Astrocyte (in vitro differentiated cells and primary cell): ENCODE measurements at regions not wholly inside any gene's neighbourhood (a gene's known extent, or its start where the extent isn't known, plus 50 kb on each side); places are given as distances from the start of the nearest gene placed in this dataset.

ENCODE experiments used
- EZH2 ChIP-seq: IDR thresholded peaks from 2 replicates; pipeline ENCODE4 v1.6.1; 2012; ENCODE audit warnings: mild to moderate bottlenecking, low read length, inconsistent platforms; ENCODE audit not compliant: insufficient read depth
- TF ChIP-seq, protein P1 (sequence below): IDR thresholded peaks from 2 replicates; pipeline ENCODE4 v1.5.1; 2011; ENCODE audit warnings: low read depth, mild to moderate bottlenecking, inconsistent platforms, low read length, moderate library complexity; ENCODE audit not compliant: insufficient read depth

DNA sequence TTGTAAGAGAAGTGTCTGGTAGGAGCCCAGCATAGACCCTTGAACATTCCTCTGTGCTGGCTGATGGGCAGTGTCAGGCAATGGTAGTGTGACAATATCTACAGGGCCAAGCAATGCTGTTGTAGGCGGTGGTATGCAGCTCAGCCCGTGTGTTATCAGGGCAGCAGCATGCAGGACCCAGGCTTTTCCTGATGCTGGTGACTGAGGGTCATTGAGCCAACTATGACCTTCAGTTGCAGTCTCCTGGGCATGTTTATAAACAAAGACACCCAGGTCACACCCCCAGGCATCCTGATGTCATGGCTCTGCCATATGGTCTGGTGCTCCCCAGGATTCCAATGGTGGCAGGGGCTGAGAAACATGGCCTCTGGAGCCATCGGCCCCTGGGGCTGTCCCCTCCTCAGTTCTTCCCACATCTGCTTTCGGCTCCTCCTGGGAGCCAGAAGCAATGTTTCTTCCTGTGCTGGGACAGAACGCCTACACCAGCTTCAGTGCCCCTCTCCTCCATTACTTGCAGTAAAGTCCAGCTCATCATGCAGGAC is 518.0 kb upstream of the HS6ST1 start:
- TF ChIP-seq, protein P1, sequence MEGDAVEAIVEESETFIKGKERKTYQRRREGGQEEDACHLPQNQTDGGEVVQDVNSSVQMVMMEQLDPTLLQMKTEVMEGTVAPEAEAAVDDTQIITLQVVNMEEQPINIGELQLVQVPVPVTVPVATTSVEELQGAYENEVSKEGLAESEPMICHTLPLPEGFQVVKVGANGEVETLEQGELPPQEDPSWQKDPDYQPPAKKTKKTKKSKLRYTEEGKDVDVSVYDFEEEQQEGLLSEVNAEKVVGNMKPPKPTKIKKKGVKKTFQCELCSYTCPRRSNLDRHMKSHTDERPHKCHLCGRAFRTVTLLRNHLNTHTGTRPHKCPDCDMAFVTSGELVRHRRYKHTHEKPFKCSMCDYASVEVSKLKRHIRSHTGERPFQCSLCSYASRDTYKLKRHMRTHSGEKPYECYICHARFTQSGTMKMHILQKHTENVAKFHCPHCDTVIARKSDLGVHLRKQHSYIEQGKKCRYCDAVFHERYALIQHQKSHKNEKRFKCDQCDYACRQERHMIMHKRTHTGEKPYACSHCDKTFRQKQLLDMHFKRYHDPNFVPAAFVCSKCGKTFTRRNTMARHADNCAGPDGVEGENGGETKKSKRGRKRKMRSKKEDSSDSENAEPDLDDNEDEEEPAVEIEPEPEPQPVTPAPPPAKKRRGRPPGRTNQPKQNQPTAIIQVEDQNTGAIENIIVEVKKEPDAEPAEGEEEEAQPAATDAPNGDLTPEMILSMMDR: no peak
- no peak for TF ChIP-seq EZH2
